HTR-8/SVneo (cell line): ENCODE measurements at regions not wholly inside any gene's neighbourhood (a gene's known extent, or its start where the extent isn't known, plus 50 kb on each side); places are given as distances from the start of the nearest gene placed in this dataset.
"Not testable (repeated sequence)": the region's sequence is repeated elsewhere in the genome, so short reads cannot be mapped to it uniquely, and the experiment has no call there.

Experiments used
- DNase-seq: peaks from one replicate; pipeline ENCODE4 v3.0.0; 2011; ENCODE audit warnings: low spot score, mixed read lengths; ENCODE audit not compliant: insufficient read length
- FAIRE-seq: peaks from 2 replicates; lab custom pipeline; 2011; peaks lifted over from hg19 to GRCh38; lab: Jason Lieb, UNC

- no peak for FAIRE-seq
- DNase-seq: no peak
Measured at GRCh38 chrX:113260474-113260873, 419.8 kb upstream of the AMOT start.

- no peak for FAIRE-seq
- DNase-seq: no peak
Measured at GRCh38 chrX:113222305-113222704, 381.7 kb upstream of the AMOT start.

DNA sequence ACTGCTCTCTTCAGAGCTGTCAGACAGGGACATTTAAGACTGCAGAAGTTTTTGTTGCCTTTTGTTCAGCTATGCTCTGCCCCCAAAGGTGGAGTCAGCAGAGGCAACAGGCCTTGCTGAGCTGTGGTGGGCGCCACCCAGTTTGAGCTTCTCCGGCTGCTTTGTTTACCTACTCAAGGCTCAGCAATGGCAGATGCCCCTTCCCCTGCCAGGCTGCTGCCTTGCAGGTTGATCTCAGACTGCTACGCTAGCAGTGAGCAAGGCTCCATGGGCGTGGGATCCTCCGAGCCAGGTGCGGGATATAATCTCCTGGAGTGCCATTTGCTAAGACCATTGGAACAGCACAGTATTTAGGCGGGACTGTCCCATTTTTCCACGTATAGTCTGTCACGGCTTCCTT lies 371.4 kb upstream of the AMOT start:
- FAIRE-seq (no peak), DNase-seq (no peak)

- DNase-seq (no peak), FAIRE-seq (no peak)
Measured at GRCh38 chrX:113202601-113203000, 362.0 kb upstream of the AMOT start.

- DNase-seq (no peak), FAIRE-seq (no peak)
Measured at GRCh38 chrX:113195949-113196348, 355.3 kb upstream of the AMOT start.

GRCh38 chrX:113192418-113192817 lies 351.8 kb upstream of the AMOT start:
- no peak for DNase-seq
- FAIRE-seq: no peak

GRCh38 chrX:113157496-113157895 lies 316.9 kb upstream of the AMOT start:
- FAIRE-seq (no peak), DNase-seq (no peak)

GRCh38 chrX:113154315-113154714 lies 313.7 kb upstream of the AMOT start:
- not testable (repeated sequence) for DNase-seq, FAIRE-seq

- no peak for DNase-seq
- no peak for FAIRE-seq
Measured at GRCh38 chrX:113136836-113137235, 296.2 kb upstream of the AMOT start.

- FAIRE-seq: no peak
- DNase-seq: no peak
Measured at GRCh38 chrX:113133316-113133715, 292.7 kb upstream of the AMOT start.

DNA sequence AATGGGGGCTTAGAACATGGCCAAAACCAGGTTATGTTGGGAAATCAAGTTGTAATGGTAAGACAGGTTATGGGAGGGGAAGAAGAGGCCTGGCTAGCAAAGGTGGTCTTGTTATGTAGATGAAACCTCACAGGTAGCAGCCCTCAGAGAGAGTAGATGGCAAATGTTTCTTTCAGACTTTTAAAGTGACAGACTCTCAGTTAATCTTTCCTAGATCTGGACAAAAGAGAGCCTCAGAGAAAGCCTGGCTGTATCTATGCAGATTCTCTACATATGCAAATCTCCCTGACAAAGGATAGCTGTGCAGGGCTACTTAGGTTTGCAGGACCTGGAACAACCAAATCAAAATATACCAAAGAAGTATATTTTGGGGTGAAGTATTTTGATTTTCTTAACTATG lies 284.1 kb upstream of the AMOT start:
- FAIRE-seq (no peak), DNase-seq (no peak)

DNA sequence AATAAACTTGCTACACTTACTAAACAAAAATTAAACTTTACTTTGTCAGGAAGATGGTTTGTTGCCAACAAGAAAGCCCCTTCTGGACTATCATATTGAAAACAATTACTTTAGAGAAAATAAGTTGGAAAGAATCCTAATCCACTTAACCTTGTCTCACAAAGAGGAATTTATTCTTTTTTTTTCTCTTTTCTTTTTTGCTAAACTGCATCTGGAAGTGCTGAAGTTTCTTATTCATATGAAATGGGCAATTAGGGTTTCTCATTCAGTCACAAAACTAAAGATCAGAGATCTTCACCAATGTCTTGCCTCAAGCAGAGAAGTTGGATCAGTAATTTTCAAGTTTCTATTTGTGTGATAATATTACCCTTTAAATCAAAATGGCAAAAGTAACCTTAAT lies 234.9 kb upstream of the AMOT start:
- FAIRE-seq (no peak), DNase-seq (no peak)

DNA sequence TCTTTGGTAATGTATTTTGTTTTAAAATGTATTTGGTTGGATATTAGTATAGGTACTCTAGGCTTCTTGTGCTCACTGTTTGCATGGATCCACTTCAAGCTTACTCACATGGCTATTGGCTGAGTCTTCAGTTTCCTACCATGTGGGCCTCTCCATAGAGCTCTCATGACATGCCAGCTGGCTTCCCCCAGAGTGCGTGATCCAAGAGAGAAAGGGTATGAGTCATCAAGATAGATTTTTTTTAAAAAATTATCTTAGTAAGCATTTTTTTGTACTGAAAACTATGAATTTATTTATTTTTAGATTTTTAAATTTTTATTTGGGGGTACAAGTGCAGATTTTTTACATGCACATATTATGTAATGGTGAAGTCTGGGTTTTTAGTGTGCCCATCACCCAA lies 219.1 kb upstream of the AMOT start:
- DNase-seq: no peak
- no peak for FAIRE-seq

GRCh38 chrX:113058634-113059033 lies 218.0 kb upstream of the AMOT start:
- FAIRE-seq (no peak), DNase-seq (no peak)

DNA sequence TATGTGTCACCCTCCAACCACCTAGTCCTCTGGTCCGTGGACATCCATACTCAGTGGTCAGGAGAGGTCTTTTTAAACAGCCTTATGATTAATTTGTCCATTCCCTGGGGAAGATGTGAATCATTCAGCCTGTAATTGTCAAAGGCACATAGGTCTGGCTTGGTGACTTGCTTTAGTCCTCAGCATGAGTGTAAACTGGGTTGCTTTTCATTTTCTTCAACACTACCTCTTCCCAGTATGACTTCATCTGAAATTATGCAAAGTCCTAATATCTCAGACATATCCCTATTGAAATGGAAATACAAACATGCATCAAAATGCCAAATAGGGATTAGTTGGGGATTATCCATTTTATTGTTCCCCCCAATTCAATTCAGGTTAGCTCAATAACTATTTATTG lies 208.3 kb upstream of the AMOT start:
- DNase-seq (no peak), FAIRE-seq (no peak)

DNA sequence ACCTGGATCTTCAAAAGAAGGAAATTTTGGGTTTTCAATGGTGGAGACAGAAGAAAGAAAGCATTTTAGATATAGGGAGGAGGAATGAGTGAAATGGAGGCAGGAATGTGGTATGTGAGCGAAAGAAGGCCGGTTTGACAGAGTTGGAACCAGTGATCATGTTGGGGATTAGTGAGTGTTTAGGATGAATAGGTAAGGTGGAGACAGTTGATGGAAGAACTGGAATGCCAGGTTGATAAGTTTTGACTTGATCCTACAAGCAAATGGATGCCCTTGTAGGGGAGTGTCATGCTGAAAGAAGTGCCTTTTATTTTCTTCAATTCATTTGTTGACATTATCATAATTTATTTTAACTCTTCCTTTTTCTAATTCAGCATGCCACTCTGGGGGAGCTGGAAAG lies 207.8 kb upstream of the AMOT start:
- FAIRE-seq: no peak

DNA sequence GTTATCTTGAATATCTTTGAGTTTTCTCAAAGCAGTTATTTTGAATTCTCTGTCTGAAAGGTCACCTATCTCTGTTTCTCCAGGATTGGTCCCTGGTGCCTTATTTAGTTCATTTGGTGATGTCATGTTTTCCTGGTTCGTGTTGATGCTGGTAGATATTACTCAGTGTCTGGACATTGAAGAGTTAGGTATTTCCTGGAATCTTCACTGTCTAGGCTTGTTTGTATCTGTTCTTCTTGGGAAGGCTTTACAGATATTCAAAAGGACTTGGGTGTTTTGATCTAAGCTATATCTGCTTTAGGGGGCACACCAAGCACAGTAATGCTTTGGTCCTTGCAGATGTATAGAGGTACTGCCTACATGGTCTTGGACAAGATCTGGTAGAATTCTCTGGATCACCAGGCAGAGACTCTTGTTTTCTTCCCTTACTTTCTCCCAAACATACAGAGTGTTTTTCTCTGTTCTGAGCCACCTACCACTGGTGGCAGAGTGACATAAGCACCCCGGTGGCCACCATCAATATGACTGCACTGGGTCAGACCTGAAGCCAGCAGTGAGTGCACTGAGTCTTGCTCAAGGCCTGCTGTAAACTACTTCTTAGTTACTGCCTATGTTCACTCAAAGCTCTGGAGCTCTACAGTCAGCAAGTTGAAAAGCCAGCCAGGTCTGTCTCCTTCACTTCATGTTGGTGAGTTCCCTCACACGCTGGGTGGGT lies 193.5 kb upstream of the AMOT start:
- no peak for DNase-seq
- no peak for FAIRE-seq

More for the DNA sequence above, 207.8 kb upstream of the AMOT start:
- no peak for DNase-seq

DNA sequence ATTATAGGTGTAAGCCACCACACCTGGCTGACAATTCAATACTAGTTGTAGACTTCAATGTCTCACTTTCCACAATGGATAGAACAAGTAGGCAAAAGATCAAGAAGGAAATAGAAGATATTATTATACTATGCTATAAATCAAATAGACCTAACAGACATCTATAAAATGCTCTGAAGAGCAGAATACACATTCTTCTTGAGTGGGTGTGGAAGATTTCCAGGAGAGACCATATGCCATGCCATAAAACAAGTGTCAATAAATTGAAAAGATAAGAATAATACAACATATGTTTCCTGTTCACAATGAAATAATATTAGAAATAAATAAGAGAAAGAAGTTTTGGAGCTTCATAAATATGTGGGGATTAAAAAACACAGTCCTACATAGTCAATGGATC lies 179.3 kb upstream of the AMOT start:
- no peak for DNase-seq
- no peak for FAIRE-seq

DNA sequence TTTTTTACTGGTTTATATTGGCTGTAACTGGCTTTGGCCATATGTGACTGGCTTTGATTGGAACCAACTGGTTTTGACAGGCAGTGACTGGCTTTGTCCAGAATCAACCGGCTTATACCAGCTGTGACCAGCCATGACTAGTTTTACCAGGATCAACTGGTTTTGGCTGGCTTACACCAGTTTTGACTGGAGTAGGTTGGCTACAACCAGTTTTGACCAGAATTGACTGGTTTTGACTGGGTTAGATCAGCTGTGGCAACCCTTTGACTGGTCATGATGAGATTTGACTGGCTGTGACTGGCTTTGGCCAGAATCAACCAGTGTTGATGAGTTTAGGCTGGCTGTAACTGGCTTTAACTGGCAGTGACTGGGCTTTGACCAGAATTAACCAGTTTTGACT lies 169.2 kb upstream of the AMOT start:
- no peak for FAIRE-seq

GRCh38 chrX:113009029-113009428 lies 168.4 kb upstream of the AMOT start:
- DNase-seq (no peak), FAIRE-seq (no peak)

More for the DNA sequence above, 169.2 kb upstream of the AMOT start:
- no peak for DNase-seq

DNA sequence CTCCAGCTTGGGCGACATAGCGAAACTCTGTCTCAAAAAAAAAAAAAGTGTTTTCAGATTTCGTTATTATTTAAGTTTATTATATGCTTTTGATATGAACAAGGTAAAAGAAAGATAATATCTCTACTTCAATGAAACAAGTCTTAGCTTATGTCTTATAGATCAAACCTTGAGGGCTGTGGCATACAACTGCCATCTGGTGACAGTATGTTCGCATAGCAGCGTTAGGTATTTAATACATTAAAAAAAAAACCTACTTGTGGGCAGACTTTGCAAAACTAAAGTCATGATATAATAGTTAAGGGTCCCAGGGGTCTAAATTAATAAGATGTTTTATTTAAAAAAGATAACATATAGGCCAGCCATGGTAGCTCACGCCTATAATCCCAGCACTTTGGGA lies 161.2 kb upstream of the AMOT start:
- FAIRE-seq (no peak), DNase-seq (no peak)

GRCh38 chrX:112997991-112998390 lies 157.4 kb upstream of the AMOT start:
- DNase-seq (no peak), FAIRE-seq (no peak)

- DNase-seq (no peak), FAIRE-seq (no peak)
Measured at GRCh38 chrX:112991801-112992200, 151.2 kb upstream of the AMOT start.
